Muscle of leg (tissue), 3 donors: ENCODE measurements at regions not wholly inside any gene's neighbourhood (a gene's known extent, or its start where the extent isn't known, plus 50 kb on each side); places are given as distances from the start of the nearest gene placed in this dataset.
A peak's percentile ranks its signal among the peaks of the same experiment; 100 is the strongest.

Experiments
- DNase-seq: peaks from one replicate; pipeline ENCODE4 v3.0.0; 2013
- H3K27ac ChIP-seq: one replicate; pipeline ENCODE4 v1.5.1; 2013; ENCODE audit warnings: mild to moderate bottlenecking, low read length, control low read depth
- H3K27me3 ChIP-seq: one replicate; pipeline ENCODE4 v1.6.1; 2013; ENCODE audit warnings: low read length; ENCODE audit not compliant: control insufficient read depth, insufficient read depth
- H3K36me3 ChIP-seq: one replicate; pipeline ENCODE4 v1.6.1; 2013; ENCODE audit warnings: low read length; ENCODE audit not compliant: control insufficient read depth, insufficient read depth
- H3K4me1 ChIP-seq: one replicate; pipeline ENCODE4 v1.6.1; 2013; ENCODE audit warnings: low read length; ENCODE audit not compliant: control insufficient read depth, insufficient read depth
- H3K4me3 ChIP-seq: one replicate; pipeline ENCODE4 v1.5.1; 2013; ENCODE audit warnings: low read length, control low read depth
- H3K9me3 ChIP-seq: replicated peaks from 2 replicates; pipeline ENCODE4 v1.6.1; 2013; ENCODE audit warnings: low read depth, low read length; ENCODE audit not compliant: control insufficient read depth
- WGBS: methylation state at CpG from one replicate; pipeline ENCODE4 v1.1.5; 2013; ENCODE audit warnings: missing lambda C conversion rate; ENCODE audit not compliant: insufficient coverage; 5-methylcytosine and 5-hydroxymethylcytosine counted together

DNA sequence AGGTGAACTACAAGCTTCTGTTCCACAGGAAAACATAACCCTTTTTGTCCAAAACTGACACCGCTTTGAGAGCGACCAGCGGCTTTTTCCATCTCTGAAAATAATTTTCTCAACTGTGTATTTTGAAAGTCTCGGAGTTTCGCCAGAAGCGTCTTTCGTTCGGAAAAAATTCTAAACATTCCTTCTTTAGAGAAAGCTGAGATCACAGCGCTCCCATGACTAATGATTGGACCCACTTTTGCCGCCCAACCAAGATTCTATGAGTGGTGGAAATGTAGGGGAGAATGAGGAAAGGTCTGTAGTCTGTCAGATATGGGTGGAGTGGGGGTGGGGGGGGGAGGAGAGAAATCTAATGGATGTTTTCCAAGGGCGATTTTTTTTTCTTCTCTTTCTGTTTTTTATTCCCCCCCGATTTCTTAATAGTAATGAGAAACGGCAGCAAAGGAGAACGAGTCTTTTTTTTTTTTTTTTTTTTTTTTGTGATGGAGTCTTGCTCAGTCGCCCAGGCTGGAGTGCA lies 189.3 kb downstream of the TRIM27 start:
- no peaks in the 10 kb centered on the region for H3K9me3 ChIP-seq
- no peaks in the 10 kb centered on the region for H3K36me3 ChIP-seq
- no peaks in the 10 kb centered on the region for H3K4me1 ChIP-seq
- H3K27me3 ChIP-seq, result peaks cover 86% of the 10 kb centered on the region
- WGBS, result 5% methylated on average over 3 of the region's 15 CpGs
- H3K27ac ChIP-seq, result no peak overlapping the region
- DNase-seq, result peak; percentile 11
- no peak overlapping the region for H3K4me3 ChIP-seq

DNA sequence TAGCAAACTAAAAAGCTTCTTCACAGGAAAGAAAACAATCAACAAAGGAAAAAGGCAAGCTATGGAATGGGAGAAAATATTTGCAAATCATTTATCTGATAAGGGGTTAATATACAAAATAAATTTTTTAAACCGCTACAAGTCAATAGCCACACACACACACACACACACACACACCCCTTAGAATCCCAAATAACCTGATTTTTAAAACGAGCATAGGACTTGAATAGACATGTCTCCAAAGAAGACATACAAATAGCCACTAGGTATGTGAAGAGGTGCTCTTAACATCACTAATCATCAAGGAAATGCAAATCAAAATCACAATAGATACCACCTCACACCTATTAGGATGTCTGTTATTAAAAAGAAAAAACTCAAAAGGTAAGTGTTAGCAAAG lies 187.7 kb downstream of the TRIM27 start:
- Histone ChIP-seq H3K4me1 (no peaks in the 10 kb centered on the region), H3K4me3 (no peak overlapping the region), H3K27ac (no peak overlapping the region), H3K36me3 (no peaks in the 10 kb centered on the region), H3K9me3 (no peaks in the 10 kb centered on the region), H3K27me3 (peaks cover 87% of the 10 kb centered on the region)
- no peak for DNase-seq
- WGBS, result no CpG with 5 or more reads among the region's 2 CpGs

DNA sequence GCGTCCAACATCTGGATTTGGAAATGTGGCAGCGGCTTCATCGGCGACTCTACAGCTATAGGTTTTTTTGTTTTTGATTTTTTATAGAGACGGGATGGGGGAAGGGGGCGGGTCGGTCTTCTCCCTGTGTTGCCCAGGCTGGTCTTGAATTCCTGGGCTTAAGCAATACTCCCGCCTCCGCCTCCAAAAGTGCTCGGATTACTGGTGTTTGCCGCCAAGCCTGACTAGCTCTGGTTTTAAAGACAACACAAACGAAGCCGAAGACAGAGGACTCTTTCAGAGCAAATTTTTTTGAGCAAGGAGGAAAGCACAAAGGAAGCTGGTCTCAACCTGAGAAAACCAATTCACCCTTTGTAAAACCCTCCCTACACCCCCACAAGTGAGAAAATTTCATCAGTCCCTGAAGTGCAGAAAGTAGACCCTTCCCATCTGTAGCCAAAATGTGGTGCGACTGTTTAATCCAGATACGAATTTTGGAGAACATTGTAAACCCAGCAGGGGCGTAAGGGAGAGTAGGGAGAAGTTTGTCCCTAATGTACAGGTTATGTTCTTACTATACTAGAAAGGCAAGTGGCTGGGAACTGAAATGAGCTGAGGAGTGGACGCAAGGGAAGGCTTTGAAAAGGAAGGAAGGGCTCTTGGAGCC lies 185.9 kb downstream of the TRIM27 start:
- Histone ChIP-seq H3K9me3 (no peaks in the 10 kb centered on the region), H3K27ac (no peak overlapping the region), H3K36me3 (no peaks in the 10 kb centered on the region), H3K4me1 (no peaks in the 10 kb centered on the region), H3K27me3 (peaks cover 81% of the 10 kb centered on the region), H3K4me3 (no peak overlapping the region)
- under 1% methylated on average over 12 of the region's 17 CpGs for WGBS
- DNase-seq, result no peak

GRCh38 chr6:28738396-28738765 lies 185.4 kb downstream of the TRIM27 start:
- no peaks in the 10 kb centered on the region for H3K4me1 ChIP-seq
- H3K27ac ChIP-seq, result no peak overlapping the region
- no peak overlapping the region for H3K4me3 ChIP-seq
- 2% methylated on average over 12 of the region's 16 CpGs for WGBS
- peaks cover 79% of the 10 kb centered on the region for H3K27me3 ChIP-seq
- no peaks in the 10 kb centered on the region for H3K9me3 ChIP-seq
- DNase-seq, result no peak
- no peaks in the 10 kb centered on the region for H3K36me3 ChIP-seq

- WGBS, result 80% methylated on average over 1 of the region's 3 CpGs
- H3K27me3 ChIP-seq, result peaks cover 64% of the 10 kb centered on the region
Measured at GRCh38 chr6:28741363-28741762, 182.4 kb downstream of the TRIM27 start.

DNA sequence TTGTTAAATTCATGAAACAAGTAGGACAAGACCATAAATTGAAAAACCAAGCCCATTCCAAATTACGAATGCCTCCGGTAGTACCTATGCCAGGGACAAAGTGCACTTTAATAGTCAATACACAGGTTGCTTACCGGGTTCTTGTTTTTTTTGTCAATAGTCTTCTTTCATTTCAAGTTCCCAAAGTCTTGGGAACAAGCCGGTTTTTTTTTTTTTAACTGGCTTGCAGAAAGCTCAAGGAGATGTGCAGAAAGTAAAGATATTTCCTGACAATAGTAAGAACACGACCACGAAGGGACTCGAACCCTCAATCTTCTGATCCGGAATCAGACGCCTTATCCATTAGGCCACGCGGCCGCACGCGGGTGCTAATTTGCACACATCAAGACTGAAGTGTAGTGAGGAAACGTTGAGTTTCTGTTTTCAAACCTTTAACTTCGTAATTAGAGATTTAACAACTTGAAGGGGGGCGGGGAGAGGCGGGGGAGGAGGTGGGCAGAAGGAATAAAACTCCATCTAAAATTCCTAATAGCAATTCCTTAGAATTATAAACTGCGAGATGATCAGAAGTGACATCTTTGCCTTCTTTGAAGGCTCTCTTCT lies 181.0 kb downstream of the TRIM27 start:
- WGBS, result 19% methylated on average over 2 of the region's 19 CpGs
- H3K9me3 ChIP-seq, result no peaks in the 10 kb centered on the region
- no peak overlapping the region for H3K27ac ChIP-seq
- H3K36me3 ChIP-seq, result no peaks in the 10 kb centered on the region
- DNase-seq, result peak; percentile 3
- H3K4me3 ChIP-seq, result no peak overlapping the region
- H3K27me3 ChIP-seq, result peaks cover 61% of the 10 kb centered on the region
- no peaks in the 10 kb centered on the region for H3K4me1 ChIP-seq

More at GRCh38 chr6:28741363-28741762, 182.4 kb downstream of the TRIM27 start:
- no peak overlapping the region for H3K4me3 ChIP-seq
- H3K4me1 ChIP-seq, result no peaks in the 10 kb centered on the region
- no peaks in the 10 kb centered on the region for H3K36me3 ChIP-seq
- H3K27ac ChIP-seq, result no peak overlapping the region
- no peak for DNase-seq
- no peaks in the 10 kb centered on the region for H3K9me3 ChIP-seq

DNA sequence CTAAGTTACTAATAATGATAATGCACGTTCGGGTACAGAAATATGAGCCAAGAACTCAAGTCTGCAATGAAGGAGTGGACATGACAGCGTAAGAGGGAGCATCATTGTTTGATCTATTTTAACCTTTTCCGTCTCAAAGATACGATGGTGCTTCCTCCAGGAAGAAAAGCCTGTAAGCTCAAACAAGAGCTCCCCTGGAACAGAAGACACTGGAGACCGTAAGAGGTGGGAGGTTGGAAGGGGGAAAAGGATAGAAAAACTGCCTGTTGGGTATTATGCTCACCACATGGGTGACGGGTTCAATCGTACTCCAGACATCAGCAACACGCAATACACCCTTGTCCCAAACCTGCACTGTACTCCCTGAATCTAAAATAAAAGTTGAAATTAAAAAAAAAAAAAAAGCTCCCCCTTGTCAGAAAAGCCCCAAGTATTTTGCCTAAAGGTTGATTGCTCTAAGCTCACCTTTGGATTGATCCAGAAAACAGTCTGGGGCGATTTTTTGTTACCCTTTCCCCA lies 180.5 kb downstream of the TRIM27 start:
- DNase-seq, result no peak
- H3K36me3 ChIP-seq, result no peaks in the 10 kb centered on the region
- no peak overlapping the region for H3K4me3 ChIP-seq
- H3K4me1 ChIP-seq, result no peaks in the 10 kb centered on the region
- H3K27ac ChIP-seq, result no peak overlapping the region
- H3K27me3 ChIP-seq, result peaks cover 59% of the 10 kb centered on the region
- 0% methylated on average over 1 of the region's 10 CpGs for WGBS
- H3K9me3 ChIP-seq, result no peaks in the 10 kb centered on the region

DNA sequence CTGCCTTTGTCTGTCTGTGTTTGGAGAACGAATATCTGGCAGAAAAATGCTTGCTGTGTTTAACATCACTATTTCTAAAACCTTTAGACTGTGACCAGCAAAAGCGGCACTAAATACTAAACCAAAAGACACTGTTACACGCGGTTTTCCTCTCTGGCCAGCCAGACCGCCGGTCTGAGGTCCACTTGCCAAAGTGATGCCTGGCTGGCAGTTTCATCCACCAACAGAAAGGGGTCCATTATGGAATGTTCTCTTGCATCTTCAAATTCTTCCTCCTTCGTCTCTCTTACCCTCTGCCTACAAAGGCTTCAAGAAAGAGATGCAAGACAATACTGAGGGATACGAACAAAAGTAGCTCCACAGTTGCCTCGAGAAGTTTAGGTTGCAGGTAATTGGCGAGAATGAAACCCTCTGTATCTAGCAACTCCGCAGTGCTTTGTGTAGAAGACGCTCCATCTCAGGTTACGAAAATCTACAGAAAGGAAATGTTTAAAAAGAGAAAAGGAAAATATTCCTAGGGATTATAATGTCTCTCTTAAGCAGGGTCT lies 176.6 kb downstream of the TRIM27 start:
- 33% methylated on average over 4 of the region's 13 CpGs for WGBS
- no peak for DNase-seq
- Histone ChIP-seq H3K4me3 (no peak overlapping the region), H3K36me3 (no peaks in the 10 kb centered on the region), H3K27ac (no peak overlapping the region), H3K4me1 (no peaks in the 10 kb centered on the region), H3K27me3 (peaks cover 44% of the 10 kb centered on the region), H3K9me3 (no peaks in the 10 kb centered on the region)

- Histone ChIP-seq H3K36me3 (no peaks in the 10 kb centered on the region), H3K9me3 (no peaks in the 10 kb centered on the region), H3K27ac (no peak overlapping the region), H3K27me3 (peaks cover 44% of the 10 kb centered on the region), H3K4me3 (no peak overlapping the region), H3K4me1 (no peaks in the 10 kb centered on the region)
- DNase-seq, result no peak
- WGBS, result 30% methylated on average over 4 of the region's 19 CpGs
Measured at GRCh38 chr6:28747631-28748157, 176.1 kb downstream of the TRIM27 start.

GRCh38 chr6:28748192-28748591 lies 175.6 kb downstream of the TRIM27 start:
- no peak overlapping the region for H3K27ac ChIP-seq
- no peak for DNase-seq
- peaks cover 43% of the 10 kb centered on the region for H3K27me3 ChIP-seq
- WGBS, result no CpG with 5 or more reads among the region's 2 CpGs
- H3K36me3 ChIP-seq, result no peaks in the 10 kb centered on the region
- no peaks in the 10 kb centered on the region for H3K9me3 ChIP-seq
- H3K4me3 ChIP-seq, result no peak overlapping the region
- no peaks in the 10 kb centered on the region for H3K4me1 ChIP-seq
